Ramos (cell line): ENCODE measurements at regions not wholly inside any gene's neighbourhood (a gene's known extent, or its start where the extent isn't known, plus 50 kb on each side); places are given as distances from the start of the nearest gene placed in this dataset.
"Not testable (repeated sequence)": the region's sequence is repeated elsewhere in the genome, so short reads cannot be mapped to it uniquely, and the experiment has no call there.

ENCODE experiments used
- in situ Hi-C: fragments of 300-500 bp; cut with MboI; formaldehyde crosslinking; loops from one replicate; pipeline ENCODE4 v1.14.3; 2022; ENCODE audit warnings: low sequenced_read_pairs; ENCODE audit not compliant: unreplicated experiment

GRCh38 chr6:134424798-134425170 lies 106.9 kb upstream of the SGK1 start:
- in situ Hi-C loops, result no loop called here

GRCh38 chr6:134424165-134424797 lies 106.4 kb upstream of the SGK1 start:
- in situ Hi-C loops, result no loop called here

GRCh38 chr6:134422426-134423231 lies 104.7 kb upstream of the SGK1 start:
- in situ Hi-C loops, result no loop called here

- in situ Hi-C loops, result no loop called here
Measured at GRCh38 chr6:134421501-134421900, 103.6 kb upstream of the SGK1 start.

- in situ Hi-C loops, result no loop called here
Measured at GRCh38 chr6:134420614-134421181, 102.8 kb upstream of the SGK1 start.

- in situ Hi-C loops, result no loop called here
Measured at GRCh38 chr6:134419716-134420115, 101.8 kb upstream of the SGK1 start.

- in situ Hi-C loops, result no loop called here
Measured at GRCh38 chr6:134416418-134417154, 98.7 kb upstream of the SGK1 start.

- in situ Hi-C loops, result no loop called here
Measured at GRCh38 chr6:134415656-134416055, 97.7 kb upstream of the SGK1 start.

GRCh38 chr6:134415194-134415593 lies 97.3 kb upstream of the SGK1 start:
- in situ Hi-C loops, result no loop called here

GRCh38 chr6:134414793-134415192 lies 96.9 kb upstream of the SGK1 start:
- in situ Hi-C loops, result no loop called here

- in situ Hi-C loops, result no loop called here
Measured at GRCh38 chr6:134413241-134413643, 95.3 kb upstream of the SGK1 start.

GRCh38 chr6:134410541-134410940 lies 92.6 kb upstream of the SGK1 start:
- in situ Hi-C loops, result no loop called here

GRCh38 chr6:134407791-134408190 lies 89.9 kb upstream of the SGK1 start:
- in situ Hi-C loops, result no loop called here

- in situ Hi-C loops, result no loop called here
Measured at GRCh38 chr6:134406311-134406710, 88.4 kb upstream of the SGK1 start.

GRCh38 chr6:134405386-134406087 lies 87.6 kb upstream of the SGK1 start:
- in situ Hi-C loops, result no loop called here

- in situ Hi-C loops, result not testable (repeated sequence)
Measured at GRCh38 chr6:134403312-134403711, 85.4 kb upstream of the SGK1 start.

- in situ Hi-C loops, result no loop called here
Measured at GRCh38 chr6:134402372-134402984, 84.6 kb upstream of the SGK1 start.

GRCh38 chr6:134400941-134401340 lies 83.0 kb upstream of the SGK1 start:
- in situ Hi-C loops, result no loop called here

- in situ Hi-C loops, result no loop called here
Measured at GRCh38 chr6:134398453-134398852, 80.5 kb upstream of the SGK1 start.

GRCh38 chr6:134397676-134398075 lies 79.8 kb upstream of the SGK1 start:
- in situ Hi-C loops, result no loop called here
